ENCODE measurements at regions not wholly inside any gene's neighbourhood (a gene's known extent, or its start where the extent isn't known, plus 50 kb on each side); places are given as distances from the start of the nearest gene placed in this dataset.
"Not testable (repeated sequence)": the region's sequence is repeated elsewhere in the genome, so short reads cannot be mapped to it uniquely, and the experiment has no call there.

DNA sequence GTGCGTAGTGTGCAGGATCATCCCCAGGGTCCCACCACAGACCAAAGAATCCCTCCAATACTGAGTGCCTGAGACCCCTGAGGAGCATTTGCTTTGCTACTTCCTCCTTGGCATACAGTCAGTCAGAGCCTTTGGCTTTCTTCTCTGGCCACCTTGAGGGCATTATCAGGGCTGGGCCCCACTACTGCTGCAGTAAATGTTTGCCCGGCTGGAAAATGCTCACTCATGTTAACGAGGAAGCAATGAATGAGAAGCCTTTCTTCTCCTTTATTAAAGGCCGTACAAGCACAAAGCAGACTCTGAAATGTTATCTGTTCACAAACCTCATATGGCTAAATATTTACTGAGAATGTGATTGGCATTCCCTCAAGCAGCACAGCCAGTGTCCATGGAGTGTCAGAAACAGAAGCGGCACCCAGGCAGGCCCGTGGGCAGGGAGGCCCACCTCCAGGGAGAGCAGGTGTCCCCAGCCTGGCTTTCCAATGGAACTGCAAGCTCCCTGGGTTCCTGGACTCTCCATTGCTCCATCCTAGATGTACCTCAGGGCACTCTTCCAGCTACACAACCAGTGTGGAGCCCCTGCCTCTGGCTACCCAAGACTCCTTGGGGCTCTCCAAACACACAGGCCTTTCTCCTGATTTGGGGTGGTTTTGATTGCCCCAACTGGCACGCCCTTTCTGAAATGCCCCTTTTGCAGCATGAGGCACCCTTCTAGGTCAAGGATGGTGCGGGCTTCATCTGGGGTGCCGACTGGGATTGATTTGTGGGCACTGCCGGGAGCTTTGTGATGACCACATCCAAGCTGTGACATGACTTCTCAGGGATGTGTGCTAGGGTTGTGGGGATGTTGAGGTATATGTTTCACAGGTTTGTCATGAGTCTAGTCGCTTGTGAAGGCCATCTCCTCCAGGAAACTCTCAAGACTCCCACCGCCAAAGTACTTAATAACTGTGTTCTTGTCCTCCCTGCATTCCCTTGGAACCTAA, 195.6 kb downstream of the FAM43A start:
- no peak for FAIRE-seq
- TF ChIP-seq POLR2A (IDR thresholded peaks at IDR 0.05; ENCODE audit: low read depth, low read length), result no peak
- TF ChIP-seq POLR2AphosphoS5 (IDR thresholded peaks at IDR 0.05; ENCODE audit: low read depth, low read length), result no peak
- DNase-seq (ENCODE audit: insufficient read length), result no peak

- no peak for TF ChIP-seq TAF1 (IDR thresholded peaks at IDR 0.05; ENCODE audit: borderline replicate concordance, low read depth, low read length)
- no peak for TF ChIP-seq POLR2AphosphoS5 (IDR thresholded peaks at IDR 0.05; ENCODE audit: low read depth, low read length)
- TF ChIP-seq POLR2A (IDR thresholded peaks at IDR 0.05; ENCODE audit: low read depth, low read length), result no peak
- DNase-seq (ENCODE audit: insufficient read length) (no peak), FAIRE-seq (no peak)
Measured at GRCh38 chr3:194884649-194885315, 199.1 kb downstream of the FAM43A start.

DNA sequence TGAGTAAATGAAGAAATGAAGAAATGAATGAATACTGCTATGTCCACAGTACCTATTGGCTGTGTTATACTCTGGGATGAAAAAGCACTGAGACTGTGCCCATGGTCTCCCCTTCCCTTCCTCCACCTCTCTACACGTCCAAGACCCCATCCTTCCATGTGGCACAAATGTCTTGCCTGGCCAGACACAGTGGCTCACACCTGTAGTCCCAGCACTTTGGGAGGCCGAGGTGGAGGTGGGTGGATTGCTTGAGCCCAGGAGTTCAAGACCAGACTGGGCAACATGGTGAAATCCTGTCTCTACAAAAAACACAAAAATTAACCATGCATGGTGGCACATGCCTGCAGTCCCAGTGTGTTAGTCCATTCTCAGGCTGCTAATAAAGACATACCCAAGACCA, 200.1 kb downstream of the FAM43A start:
- TF ChIP-seq POLR2A (IDR thresholded peaks at IDR 0.05; ENCODE audit: low read depth, low read length) (no peak), POLR2AphosphoS5 (IDR thresholded peaks at IDR 0.05; ENCODE audit: low read depth, low read length) (no peak), TAF1 (IDR thresholded peaks at IDR 0.05; ENCODE audit: borderline replicate concordance, low read depth, low read length) (no peak)
- FAIRE-seq (no peak), DNase-seq (ENCODE audit: insufficient read length) (no peak)

GRCh38 chr3:194886836-194887235, 201.2 kb downstream of the FAM43A start:
- FAIRE-seq (no peak), DNase-seq (ENCODE audit: insufficient read length) (no peak)
- no peak for TF ChIP-seq TAF1 (IDR thresholded peaks at IDR 0.05; ENCODE audit: borderline replicate concordance, low read depth, low read length)

DNA sequence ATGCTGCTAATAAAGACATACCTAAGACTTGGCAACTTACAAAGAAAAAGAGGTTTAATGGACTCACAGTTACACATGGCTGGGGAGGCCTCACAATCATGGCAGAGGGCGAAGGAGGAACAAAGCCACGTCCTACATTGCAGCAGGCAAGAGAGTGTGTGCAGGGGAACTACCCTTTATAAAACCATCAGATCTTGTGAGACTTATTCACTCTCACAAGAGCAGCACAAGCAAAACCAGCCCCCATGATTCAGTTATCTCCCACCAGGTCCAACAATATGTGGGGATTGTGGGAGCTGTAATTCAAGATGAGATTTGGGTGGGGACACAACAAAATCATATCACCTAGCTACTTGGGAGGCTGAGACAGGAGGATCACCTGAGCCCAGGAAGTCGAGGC, 202.4 kb downstream of the FAM43A start:
- FAIRE-seq; DNase-seq (ENCODE audit: insufficient read length): not testable (repeated sequence)

DNA sequence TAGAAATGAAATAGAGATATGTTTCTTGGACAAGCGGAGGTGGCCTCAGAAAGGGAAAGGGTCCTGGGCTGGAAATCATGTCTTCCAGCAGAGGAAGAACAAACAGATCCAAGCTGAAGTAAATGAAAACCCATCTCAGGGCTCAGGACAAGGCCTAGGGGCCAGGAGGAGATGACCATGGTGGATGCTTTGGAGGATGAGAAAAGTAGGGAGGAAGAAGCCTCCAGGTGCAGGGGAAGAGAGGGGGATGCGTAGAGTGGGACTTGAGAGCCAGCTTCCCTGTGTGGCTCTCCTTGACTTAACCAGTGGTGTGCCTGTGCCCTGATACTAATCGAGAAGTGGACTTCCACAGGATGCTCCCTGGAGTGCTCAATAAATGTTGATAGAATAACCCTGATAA, 203.2 kb downstream of the FAM43A start:
- TF ChIP-seq TAF1 (IDR thresholded peaks at IDR 0.05; ENCODE audit: borderline replicate concordance, low read depth, low read length) (no peak), POLR2A (IDR thresholded peaks at IDR 0.05; ENCODE audit: low read depth, low read length) (no peak), POLR2AphosphoS5 (IDR thresholded peaks at IDR 0.05; ENCODE audit: low read depth, low read length) (no peak)
- FAIRE-seq (no peak), DNase-seq (ENCODE audit: insufficient read length) (no peak)

DNA sequence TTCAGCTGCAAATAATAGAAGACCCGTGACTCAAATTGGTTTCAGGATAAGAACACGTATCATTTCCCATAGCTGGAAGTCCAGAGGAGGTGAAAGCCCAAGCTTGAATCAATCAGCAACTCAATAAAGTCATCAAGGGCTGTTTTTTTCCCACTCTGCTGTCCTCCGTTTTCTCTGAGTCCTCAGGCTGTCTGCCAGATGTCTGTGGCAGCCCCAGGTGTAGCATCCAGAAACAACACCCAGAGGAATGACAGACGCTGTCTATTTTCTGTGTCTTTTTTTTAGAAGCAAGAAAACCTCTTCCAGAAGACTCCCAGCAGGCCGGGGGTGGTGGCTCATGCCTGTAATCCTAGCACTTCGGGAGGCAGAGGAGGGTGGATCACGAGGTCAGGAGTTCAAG, 204.4 kb downstream of the FAM43A start:
- no peak for FAIRE-seq
- DNase-seq (ENCODE audit: insufficient read length), result no peak
- TF ChIP-seq POLR2A (IDR thresholded peaks at IDR 0.05; ENCODE audit: low read depth, low read length) (no peak), TAF1 (IDR thresholded peaks at IDR 0.05; ENCODE audit: borderline replicate concordance, low read depth, low read length) (no peak), POLR2AphosphoS5 (IDR thresholded peaks at IDR 0.05; ENCODE audit: low read depth, low read length) (no peak)

GRCh38 chr3:194893121-194893987, 207.7 kb downstream of the FAM43A start:
- FAIRE-seq (no peak), DNase-seq (ENCODE audit: insufficient read length) (no peak)
- TF ChIP-seq TAF1 (IDR thresholded peaks at IDR 0.05; ENCODE audit: borderline replicate concordance, low read depth, low read length), result no peak
- TF ChIP-seq POLR2AphosphoS5 (IDR thresholded peaks at IDR 0.05; ENCODE audit: low read depth, low read length), result no peak
- no peak for TF ChIP-seq POLR2A (IDR thresholded peaks at IDR 0.05; ENCODE audit: low read depth, low read length)

DNA sequence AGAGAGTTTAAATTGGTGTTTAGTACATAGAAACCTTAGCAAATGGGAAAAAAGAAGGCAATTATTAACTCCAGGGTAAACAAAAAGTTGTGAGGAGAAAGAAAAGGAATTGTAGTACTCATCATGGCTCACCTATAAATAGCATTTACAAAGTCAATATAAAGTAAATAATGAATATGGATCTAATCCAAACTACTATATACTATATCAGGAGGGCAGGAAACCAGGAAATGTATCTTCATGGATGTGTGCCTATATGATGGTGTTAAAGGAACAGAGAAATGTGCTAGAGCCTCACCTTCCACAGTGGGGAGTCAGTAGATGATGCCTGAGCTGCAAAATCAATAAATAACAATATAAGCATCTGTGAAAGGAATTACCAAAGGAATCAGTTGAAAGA, 208.9 kb downstream of the FAM43A start:
- TF ChIP-seq POLR2AphosphoS5 (IDR thresholded peaks at IDR 0.05; ENCODE audit: low read depth, low read length) (no peak), POLR2A (IDR thresholded peaks at IDR 0.05; ENCODE audit: low read depth, low read length) (no peak), TAF1 (IDR thresholded peaks at IDR 0.05; ENCODE audit: borderline replicate concordance, low read depth, low read length) (no peak)
- FAIRE-seq (no peak), DNase-seq (ENCODE audit: insufficient read length) (no peak)

DNA sequence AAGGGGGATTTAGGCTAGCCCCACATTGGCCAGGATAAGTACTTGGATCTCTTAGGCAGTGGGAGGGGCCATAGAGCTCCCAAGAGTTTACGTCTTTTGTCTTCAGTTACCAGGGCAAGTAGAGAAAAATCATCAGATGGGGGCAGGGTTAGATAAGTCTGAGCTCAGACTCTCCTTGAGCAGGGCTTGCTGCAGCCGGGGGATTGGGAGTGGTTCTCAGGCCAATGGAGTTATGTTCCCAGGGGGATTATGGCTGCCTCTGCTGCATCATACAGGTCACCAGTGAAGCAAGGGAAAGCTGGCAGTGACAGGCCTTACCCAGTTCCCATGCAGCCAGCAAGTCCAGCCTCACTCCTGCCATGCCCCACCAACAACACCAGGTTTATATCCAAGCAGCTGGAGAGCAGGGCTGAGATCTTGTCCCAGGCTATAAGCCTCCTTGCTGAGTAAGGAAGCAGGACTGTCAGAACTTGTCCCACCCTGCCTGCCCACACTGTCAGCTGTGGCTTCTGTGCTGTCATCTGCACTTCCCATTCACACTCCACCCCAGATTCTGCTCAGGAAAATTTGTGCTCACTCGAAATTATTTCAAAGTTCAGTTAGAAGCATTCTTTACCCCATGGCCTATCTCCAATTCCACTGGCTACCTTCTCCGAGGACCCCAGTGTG, 215.3 kb downstream of the FAM43A start:
- FAIRE-seq, result no peak
- TF ChIP-seq POLR2A (IDR thresholded peaks at IDR 0.05; ENCODE audit: low read depth, low read length), result no peak
- no peak for TF ChIP-seq TAF1 (IDR thresholded peaks at IDR 0.05; ENCODE audit: borderline replicate concordance, low read depth, low read length)
- TF ChIP-seq POLR2AphosphoS5 (IDR thresholded peaks at IDR 0.05; ENCODE audit: low read depth, low read length), result no peak
- DNase-seq (ENCODE audit: insufficient read length), result no peak

- FAIRE-seq; DNase-seq (ENCODE audit: insufficient read length): not testable (repeated sequence)
Measured at GRCh38 chr3:194903447-194903846, 217.8 kb downstream of the FAM43A start.

DNA sequence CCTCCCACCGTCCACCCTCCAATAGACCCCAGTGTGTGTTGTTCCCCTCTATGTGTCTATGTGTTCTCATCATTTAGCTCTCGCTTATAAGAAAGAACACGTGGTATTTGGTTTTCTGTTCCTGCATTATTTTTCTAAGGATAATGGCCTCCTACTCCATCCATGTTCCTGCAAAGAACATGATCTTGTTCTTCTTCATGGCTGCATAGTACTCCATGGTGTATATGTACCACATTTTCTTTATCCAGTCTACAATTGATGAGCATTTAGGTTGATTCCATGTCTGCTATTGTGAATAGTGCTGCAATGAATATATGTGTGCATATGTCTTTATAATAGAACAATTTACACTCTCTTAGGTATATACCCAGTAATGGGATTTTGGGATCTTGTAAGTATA, 219.3 kb downstream of the FAM43A start:
- DNase-seq (ENCODE audit: insufficient read length); FAIRE-seq: not testable (repeated sequence)
